GM21447 (cell line): ENCODE measurements at regions not wholly inside any gene's neighbourhood (a gene's known extent, or its start where the extent isn't known, plus 50 kb on each side); places are given as distances from the start of the nearest gene placed in this dataset.

Experiments used
- ATAC-seq: cut with Tn5 transposase; IDR thresholded peaks from one replicate; pipeline ENCODE4 v1.9.1; 2021; ENCODE audit not compliant: unreplicated experiment

DNA sequence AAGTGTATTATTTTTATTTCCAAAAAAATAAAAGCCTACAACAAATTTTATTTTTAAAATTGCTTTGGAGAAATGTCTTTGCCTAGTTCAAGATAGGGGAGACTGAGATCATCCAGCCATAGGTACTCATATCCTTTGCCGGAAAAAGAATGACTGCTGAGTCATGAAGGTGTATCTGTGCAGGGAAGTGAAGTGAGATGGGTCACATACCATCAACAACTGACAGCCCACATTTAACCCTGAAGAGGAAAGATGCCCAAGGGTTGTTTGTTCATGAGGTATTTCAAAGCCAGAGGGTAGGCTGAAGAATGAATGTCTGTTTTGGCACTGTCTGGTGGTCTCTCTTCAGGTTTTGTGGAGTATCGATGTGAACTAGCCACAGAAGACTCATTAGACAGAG, 106.7 kb upstream of the TTC29 start:
- ATAC-seq = no peak

GRCh38 chr4:147054228-147054872, 108.7 kb upstream of the TTC29 start:
- ATAC-seq = no peak

DNA sequence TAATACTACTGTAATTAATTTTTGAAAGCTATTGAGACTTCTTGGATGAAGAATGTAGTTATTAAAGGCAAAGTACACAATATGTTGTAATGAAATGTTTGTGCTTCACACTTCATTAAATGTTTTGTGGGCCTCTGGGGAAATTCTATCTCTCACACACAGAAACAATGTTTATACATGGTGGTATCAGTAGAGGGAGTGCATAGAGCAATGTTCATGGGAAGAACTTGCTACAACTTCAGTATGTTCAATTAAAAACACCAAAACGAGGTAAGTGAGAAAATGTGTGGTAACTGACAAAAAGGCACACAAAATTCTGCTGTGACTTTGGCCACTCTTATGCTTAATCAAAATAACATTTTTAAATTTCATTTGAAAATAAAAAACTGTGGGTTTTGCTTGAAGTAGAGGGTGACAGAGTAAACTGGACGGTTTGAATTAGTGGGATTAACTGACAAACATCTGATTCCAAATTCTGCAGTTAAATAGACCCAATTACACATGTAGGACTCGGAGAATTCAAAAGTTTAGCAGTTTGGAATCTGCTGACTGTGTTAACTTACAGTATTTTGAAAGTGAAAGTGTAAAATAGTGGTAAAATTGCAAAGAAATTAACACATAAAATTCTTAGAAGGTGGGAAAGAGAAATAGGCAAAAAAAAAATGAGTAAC, 111.4 kb upstream of the TTC29 start:
- ATAC-seq = no peak

GRCh38 chr4:147057611-147058190, 112.0 kb upstream of the TTC29 start:
- ATAC-seq = no peak

GRCh38 chr4:147059064-147059731, 113.5 kb upstream of the TTC29 start:
- no peak for ATAC-seq

- ATAC-seq = no peak
Observed at GRCh38 chr4:147060151-147060931, 114.7 kb upstream of the TTC29 start.

- no peak for ATAC-seq
Observed at GRCh38 chr4:147064856-147065255, 119.2 kb upstream of the TTC29 start.

DNA sequence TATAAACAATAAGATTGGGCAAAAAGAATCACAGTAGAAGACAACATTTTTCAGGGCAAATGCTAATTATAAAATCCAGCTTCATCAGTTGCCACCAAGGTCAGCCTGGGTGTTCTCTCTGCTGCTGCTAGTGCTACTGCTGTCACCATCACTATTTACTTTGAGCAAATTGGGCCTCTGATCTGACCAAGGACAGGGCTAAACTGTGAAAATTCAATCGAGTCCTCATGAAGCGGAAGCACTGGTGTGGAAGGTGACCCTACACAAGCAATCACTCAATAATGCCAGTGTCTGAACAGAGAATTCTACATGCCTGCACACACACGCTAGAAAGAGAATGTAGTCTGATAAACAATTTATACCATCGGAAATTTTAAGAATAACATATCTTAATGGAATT, 122.9 kb upstream of the TTC29 start:
- ATAC-seq = no peak

DNA sequence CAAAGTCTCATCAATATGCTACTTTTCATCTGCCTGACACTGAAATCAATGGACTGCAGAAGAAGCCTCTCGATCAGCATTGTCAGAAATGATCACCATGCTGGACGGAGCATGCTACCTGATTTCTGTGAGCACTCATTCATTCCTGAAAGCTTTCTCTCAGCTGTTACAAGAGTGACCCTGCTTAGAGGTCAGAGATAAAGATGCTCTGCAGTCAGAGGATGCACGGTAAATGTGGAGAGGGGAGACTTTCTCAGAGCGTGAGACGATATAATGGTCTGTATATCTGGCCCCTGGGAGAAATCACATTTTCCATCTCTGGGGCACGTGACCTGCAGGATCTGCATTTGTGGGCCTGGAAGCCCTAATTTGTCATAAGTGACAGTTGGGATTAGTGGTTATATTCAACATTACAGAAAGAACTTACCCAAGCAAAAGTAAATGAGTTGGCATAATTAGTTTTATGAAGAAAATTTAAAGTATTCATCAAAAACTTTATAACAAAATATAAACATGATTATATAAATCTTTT, 125.6 kb upstream of the TTC29 start:
- ATAC-seq = no peak

DNA sequence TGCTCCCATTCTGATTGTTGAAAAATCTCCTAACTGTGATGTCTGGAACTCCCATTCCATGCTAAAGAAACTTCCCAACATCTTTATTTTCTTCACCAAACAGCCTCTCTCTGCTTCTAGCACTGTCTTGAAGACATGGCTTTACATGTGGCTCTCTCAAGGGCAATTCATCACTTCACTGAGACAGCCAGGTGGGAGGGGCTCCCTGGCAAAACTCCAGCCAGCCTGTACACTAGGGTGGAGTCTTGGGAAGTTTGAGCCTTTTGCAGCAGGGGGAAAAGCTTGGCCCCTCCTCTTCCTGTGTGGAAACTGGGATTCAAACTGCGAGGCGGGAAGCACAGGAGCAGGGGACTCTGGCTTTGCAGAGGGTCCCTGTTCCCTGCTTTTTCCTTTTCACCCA, 130.5 kb upstream of the TTC29 start:
- ATAC-seq = no peak

DNA sequence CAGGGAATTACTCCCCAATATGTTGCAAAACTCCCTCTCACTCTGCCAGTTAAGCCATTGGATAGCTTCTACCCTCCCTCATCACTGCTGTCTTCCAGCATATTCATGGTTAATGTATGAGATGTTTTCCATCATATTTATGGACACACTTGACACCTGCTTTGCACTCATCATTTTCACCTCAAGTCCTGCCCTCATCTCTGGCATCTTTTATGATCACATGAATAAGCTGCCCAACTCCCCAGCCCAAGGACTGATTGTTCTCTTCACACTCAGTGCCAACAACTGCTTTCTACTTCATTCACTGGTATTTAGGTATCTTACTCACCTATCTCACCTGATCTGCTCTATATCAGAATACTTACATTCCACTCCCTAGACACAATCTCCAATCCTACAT, 131.1 kb upstream of the TTC29 start:
- no peak for ATAC-seq

- no peak for ATAC-seq
Observed at GRCh38 chr4:147078362-147078761, 132.7 kb upstream of the TTC29 start.

- ATAC-seq = no peak
Observed at GRCh38 chr4:147078875-147079658, 133.4 kb upstream of the TTC29 start.

DNA sequence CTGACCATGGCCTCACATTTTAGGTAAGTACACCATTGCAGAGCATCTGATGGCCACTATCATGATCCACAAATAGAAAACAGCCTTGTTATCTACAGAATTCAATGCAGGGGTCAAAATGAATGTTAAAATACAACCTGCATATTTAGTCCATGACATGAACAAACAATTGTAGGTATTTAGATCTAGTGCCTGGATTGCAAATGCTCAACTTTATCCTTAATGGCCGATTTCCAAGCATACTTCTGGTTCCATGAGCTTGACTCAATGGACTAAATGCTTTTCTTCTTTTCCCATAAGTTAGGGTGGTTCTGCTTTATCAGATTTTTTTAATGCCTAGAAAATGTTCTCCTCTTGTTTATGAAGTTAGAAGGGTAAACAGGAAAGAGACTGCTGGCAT, 139.2 kb upstream of the TTC29 start:
- no peak for ATAC-seq

DNA sequence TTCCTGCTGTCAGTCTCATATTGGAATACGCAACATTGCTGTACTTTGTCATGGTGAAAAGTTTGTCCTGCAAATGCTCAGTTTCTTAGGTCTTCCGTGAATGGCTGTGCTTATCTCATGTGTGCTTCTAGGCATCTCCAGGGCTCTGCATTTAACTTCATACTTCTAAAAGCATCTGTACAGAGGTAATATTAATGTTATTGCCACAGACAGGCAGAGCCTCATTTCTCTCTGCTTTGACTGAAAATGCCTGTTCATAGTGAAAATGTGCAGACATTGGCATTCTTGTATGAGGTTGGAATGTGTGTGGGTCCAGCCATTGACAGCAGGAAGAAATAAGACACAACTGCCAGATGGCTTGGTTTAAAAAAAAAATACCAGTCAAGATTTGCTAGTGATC, 140.1 kb upstream of the TTC29 start:
- ATAC-seq = no peak

DNA sequence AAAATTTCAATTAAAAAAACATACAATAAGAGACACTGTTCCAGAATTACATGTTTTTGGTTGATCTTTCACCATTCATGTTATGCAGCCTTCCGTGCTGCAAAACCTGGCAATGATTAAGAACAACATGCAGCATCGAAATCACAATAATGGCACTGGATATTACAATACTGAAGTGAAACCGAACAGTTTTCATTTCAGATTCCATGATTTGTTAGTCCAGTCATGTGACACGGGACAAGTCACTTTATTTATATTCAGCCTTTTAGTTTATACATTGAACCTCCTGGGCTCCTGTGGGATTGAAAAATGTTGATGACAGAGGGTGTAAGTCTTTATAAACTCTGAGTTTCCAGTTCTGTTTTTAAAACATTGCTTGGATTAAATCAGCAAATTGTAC, 142.5 kb upstream of the TTC29 start:
- ATAC-seq = no peak

DNA sequence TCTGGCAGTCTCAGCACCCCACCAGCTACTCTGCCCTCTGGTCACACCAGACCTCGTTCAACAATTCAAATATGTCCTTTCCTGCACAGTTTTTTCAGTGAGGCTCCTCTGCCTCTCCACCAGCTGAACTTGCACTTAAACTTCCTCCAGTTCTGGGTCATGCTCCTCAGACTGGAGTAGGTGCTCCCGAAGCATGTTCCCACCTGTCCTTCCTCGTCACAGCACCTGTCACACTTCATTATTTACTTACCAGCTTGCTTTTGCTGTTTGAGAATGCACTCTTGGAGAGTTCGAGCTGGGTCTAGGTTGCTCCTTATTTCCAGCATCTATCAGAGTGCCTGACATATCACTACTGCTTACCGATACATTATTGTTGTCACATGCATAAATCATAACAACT, 144.8 kb upstream of the TTC29 start:
- no peak for ATAC-seq

DNA sequence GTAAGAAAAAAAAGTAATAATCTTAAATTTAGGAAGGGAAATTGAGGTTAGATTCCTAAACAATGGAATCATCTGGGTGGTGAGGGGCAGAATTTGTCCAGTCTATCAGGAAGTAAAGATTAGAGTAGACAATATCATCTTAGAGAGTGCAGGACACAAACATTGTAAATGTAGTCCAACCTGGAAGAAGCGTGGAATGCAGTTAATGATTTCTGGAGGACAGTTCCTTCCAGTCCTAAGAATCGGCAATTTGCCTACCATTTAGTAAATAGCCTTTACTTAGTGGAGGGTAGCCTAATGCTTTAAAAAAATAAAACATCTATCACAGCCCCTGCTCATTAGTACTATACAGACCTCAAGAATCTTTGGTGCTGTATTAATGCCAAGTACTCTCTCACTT, 147.5 kb upstream of the TTC29 start:
- no peak for ATAC-seq

DNA sequence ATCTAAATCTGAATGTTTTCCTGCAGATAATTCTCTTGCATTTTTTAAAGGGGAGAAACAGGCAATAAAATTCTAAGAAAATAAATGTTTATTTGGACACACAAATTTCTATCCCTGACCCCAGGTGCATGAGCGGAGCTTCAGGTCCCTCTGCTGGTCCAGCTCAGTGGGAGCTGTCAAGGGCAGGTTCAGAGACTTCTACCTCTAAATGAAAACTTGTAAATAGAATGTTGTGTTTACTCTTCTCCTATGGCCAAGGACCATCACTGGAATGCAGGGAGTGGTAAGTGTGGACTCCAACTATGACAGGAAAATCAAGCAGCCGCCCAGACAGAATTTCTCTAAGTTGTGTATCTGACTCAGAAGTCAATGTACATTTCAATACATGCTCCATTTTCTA, 148.6 kb upstream of the TTC29 start:
- ATAC-seq = no peak
